Osteoblast (primary cell): ENCODE measurements at regions not wholly inside any gene's neighbourhood (a gene's known extent, or its start where the extent isn't known, plus 50 kb on each side); places are given as distances from the start of the nearest gene placed in this dataset.

Source experiments
- DNase-seq: peaks from one replicate; pipeline ENCODE4 v3.0.0; 2011; ENCODE audit warnings: low spot score, mixed read lengths; ENCODE audit not compliant: insufficient read length; ENCODE audit errors: missing footprints
- H2AFZ ChIP-seq: 2 replicates; pipeline ENCODE4 v1.6.0; 2011; ENCODE audit warnings: mild to moderate bottlenecking, low read length
- H3K27ac ChIP-seq: 2 replicates; pipeline ENCODE4 v1.5.1; 2011; ENCODE audit warnings: mild to moderate bottlenecking, low read depth, low read length, moderate library complexity
- H3K27me3 ChIP-seq: 2 replicates; pipeline ENCODE4 v1.6.0; 2012; ENCODE audit warnings: mild to moderate bottlenecking, control low read depth, inconsistent platforms, low read length, moderate library complexity; ENCODE audit not compliant: insufficient read depth
- H3K36me3 ChIP-seq: 2 replicates; pipeline ENCODE4 v1.5.1; 2011; ENCODE audit warnings: mild to moderate bottlenecking, low read length, control low read depth, moderate library complexity; ENCODE audit not compliant: insufficient read depth
- H3K4me1 ChIP-seq: 2 replicates; pipeline ENCODE4 v1.5.1; 2011; ENCODE audit warnings: mild to moderate bottlenecking, low read length, control low read depth, moderate library complexity; ENCODE audit not compliant: insufficient read depth
- H3K4me2 ChIP-seq: 2 replicates; pipeline ENCODE4 v1.6.0; 2011; ENCODE audit warnings: mild to moderate bottlenecking, low read length; ENCODE audit not compliant: insufficient read depth
- H3K4me3 ChIP-seq: fragments of 200-600 bp; sonication (generic); 3 replicates; pipeline ENCODE4 v1.5.1; 2012; ENCODE audit warnings: mild to moderate bottlenecking, low read length, inconsistent platforms; ENCODE audit not compliant: insufficient read depth
- H3K79me2 ChIP-seq: 2 replicates; pipeline ENCODE4 v1.6.0; 2012; ENCODE audit warnings: mild to moderate bottlenecking, low read length, control low read depth, inconsistent platforms; ENCODE audit not compliant: insufficient read depth
- H3K9me3 ChIP-seq: 2 replicates; pipeline ENCODE4 v1.5.1; 2011; ENCODE audit warnings: low read depth, low read length, control low read depth
- H4K20me1 ChIP-seq: 2 replicates; pipeline ENCODE4 v1.6.0; 2012; ENCODE audit warnings: mild to moderate bottlenecking, low read length, control low read depth; ENCODE audit not compliant: insufficient read depth
- TF ChIP-seq, protein P1 (sequence below): IDR thresholded peaks from 2 replicates; pipeline ENCODE4 v1.5.1; 2011; ENCODE audit warnings: mild to moderate bottlenecking, low read depth, low read length, moderate library complexity; ENCODE audit errors: extremely low read depth

DNA sequence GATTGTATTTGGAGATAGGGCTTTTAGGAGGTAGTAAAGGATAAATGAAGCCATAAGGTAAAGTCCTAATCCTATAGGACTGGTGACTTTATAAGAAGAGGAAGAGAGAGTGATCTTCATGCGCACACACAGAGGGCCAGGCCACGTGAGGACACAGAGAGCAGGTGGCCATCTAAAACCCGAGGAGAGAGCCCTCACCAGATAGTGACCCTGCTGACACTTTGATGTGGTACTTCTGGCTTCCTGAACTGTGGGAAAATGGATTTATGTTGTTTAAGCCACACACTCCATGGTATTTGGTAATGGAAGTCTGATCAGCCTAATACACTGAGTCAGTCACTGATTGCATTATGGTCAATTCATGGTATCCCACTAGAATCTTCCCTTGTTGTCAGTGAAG, 164.9 kb upstream of the TAPT1 start:
- no peaks in the 10 kb centered on the region for H4K20me1 ChIP-seq
- no peak overlapping the region for H2AFZ ChIP-seq
- DNase-seq = no peak
- no peaks in the 10 kb centered on the region for H3K79me2 ChIP-seq
- H3K4me1 ChIP-seq = no peaks in the 10 kb centered on the region
- no peak overlapping the region for H3K27ac ChIP-seq
- H3K36me3 ChIP-seq = no peaks in the 10 kb centered on the region
- H3K27me3 ChIP-seq = peaks cover 7% of the 10 kb centered on the region
- H3K9me3 ChIP-seq = no peaks in the 10 kb centered on the region
- TF ChIP-seq, protein P1, sequence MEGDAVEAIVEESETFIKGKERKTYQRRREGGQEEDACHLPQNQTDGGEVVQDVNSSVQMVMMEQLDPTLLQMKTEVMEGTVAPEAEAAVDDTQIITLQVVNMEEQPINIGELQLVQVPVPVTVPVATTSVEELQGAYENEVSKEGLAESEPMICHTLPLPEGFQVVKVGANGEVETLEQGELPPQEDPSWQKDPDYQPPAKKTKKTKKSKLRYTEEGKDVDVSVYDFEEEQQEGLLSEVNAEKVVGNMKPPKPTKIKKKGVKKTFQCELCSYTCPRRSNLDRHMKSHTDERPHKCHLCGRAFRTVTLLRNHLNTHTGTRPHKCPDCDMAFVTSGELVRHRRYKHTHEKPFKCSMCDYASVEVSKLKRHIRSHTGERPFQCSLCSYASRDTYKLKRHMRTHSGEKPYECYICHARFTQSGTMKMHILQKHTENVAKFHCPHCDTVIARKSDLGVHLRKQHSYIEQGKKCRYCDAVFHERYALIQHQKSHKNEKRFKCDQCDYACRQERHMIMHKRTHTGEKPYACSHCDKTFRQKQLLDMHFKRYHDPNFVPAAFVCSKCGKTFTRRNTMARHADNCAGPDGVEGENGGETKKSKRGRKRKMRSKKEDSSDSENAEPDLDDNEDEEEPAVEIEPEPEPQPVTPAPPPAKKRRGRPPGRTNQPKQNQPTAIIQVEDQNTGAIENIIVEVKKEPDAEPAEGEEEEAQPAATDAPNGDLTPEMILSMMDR = no peak
- no peak overlapping the region for H3K4me2 ChIP-seq
- H3K4me3 ChIP-seq = no peak overlapping the region

DNA sequence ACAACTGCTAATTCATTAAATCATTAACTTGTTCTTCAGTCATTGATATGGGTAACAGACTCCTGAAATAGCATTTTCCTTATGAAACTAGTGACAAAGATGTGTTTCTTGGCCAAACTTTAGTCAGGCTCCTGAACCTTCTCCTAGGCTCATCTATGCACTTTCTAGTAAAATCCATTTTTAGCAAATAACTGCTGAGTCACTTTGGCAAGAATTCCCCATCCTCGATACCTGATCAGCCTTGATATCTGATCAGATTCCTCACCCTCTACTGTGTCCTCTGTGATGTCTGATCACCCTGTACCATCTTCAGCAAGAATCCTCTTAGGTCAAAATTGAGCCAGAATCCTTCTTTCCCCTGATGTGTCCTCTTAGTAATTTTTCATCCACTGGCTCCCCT, 161.2 kb upstream of the TAPT1 start:
- H2AFZ ChIP-seq = no peak overlapping the region
- no peaks in the 10 kb centered on the region for H3K9me3 ChIP-seq
- H4K20me1 ChIP-seq = no peaks in the 10 kb centered on the region
- peaks cover 22% of the 10 kb centered on the region for H3K27me3 ChIP-seq
- DNase-seq = no peak
- no peak overlapping the region for H3K4me2 ChIP-seq
- H3K4me3 ChIP-seq = no peak overlapping the region
- no peaks in the 10 kb centered on the region for H3K79me2 ChIP-seq
- TF ChIP-seq, protein P1 = no peak
- H3K36me3 ChIP-seq = no peaks in the 10 kb centered on the region
- H3K27ac ChIP-seq = no peak overlapping the region
- H3K4me1 ChIP-seq = no peaks in the 10 kb centered on the region

DNA sequence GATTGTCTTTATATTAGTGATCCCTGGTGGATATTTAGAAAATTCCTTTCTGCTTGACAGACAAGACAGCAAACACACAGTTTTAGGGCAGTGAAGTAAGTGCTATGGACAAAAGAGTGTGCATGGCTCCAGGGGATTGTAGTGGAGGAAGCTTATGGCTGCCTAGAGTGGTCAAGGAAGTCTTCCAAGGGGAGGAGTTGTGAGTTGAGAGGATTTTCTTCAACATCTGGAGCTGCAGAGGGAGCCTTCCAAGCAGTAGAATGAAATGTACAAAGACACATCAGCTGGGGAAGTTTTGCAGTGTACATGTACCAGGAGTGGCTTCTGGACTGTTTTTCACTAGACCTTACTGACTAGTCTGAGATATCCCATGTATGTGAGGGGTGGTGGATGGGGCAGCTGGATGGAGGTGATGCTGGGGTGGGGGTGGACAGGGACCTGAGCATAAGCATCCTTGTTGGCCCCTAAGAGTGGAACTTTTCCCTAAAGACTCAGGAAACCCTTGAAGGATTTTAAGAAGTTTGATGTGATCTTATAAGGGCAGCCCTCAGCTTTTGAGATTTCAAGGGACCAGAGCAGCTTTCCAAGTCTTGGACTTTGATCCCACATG, 160.5 kb upstream of the TAPT1 start:
- Histone ChIP-seq H3K4me2 (no peak overlapping the region), H3K4me3 (no peak overlapping the region), H2AFZ (no peak overlapping the region), H4K20me1 (no peaks in the 10 kb centered on the region), H3K79me2 (no peaks in the 10 kb centered on the region), H3K27ac (no peak overlapping the region), H3K36me3 (no peaks in the 10 kb centered on the region), H3K9me3 (no peaks in the 10 kb centered on the region), H3K4me1 (no peaks in the 10 kb centered on the region), H3K27me3 (peaks cover 22% of the 10 kb centered on the region)
- no peak for DNase-seq
- TF ChIP-seq, protein P1 = no peak

DNA sequence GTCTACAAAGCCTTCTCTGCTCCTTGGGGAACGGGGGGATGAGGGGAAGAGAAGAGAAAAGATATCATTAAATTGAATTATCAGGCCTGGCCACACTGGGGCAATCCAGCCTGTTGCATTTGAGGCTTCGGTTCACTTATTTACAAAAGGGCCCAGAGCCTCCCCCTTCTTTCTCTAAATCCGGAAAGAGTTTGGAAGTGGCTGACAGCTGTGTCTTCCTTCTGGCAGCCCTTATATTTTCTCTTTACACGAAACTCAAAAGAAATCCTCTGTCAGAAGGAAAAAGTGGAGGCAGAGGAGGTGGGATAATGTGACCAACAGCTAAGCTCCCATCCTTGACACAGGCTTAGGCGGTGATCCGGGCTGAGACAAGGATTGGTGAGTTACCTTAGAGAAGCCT, 158.3 kb upstream of the TAPT1 start:
- no peaks in the 10 kb centered on the region for H3K79me2 ChIP-seq
- H2AFZ ChIP-seq = no peak overlapping the region
- no peaks in the 10 kb centered on the region for H3K9me3 ChIP-seq
- H3K36me3 ChIP-seq = no peaks in the 10 kb centered on the region
- no peak overlapping the region for H3K4me3 ChIP-seq
- H3K27me3 ChIP-seq = peaks cover 19% of the 10 kb centered on the region
- DNase-seq = no peak
- no peaks in the 10 kb centered on the region for H3K4me1 ChIP-seq
- H3K4me2 ChIP-seq = no peak overlapping the region
- no peak overlapping the region for H3K27ac ChIP-seq
- TF ChIP-seq, protein P1 = no peak
- no peaks in the 10 kb centered on the region for H4K20me1 ChIP-seq
